COLO829 (cell line): ENCODE measurements at regions not wholly inside any gene's neighbourhood (a gene's known extent, or its start where the extent isn't known, plus 50 kb on each side); places are given as distances from the start of the nearest gene placed in this dataset.

ENCODE experiments used
- DNase-seq: peaks from one replicate; pipeline ENCODE4 v3.0.0; 2012; ENCODE audit warnings: low spot score

DNA sequence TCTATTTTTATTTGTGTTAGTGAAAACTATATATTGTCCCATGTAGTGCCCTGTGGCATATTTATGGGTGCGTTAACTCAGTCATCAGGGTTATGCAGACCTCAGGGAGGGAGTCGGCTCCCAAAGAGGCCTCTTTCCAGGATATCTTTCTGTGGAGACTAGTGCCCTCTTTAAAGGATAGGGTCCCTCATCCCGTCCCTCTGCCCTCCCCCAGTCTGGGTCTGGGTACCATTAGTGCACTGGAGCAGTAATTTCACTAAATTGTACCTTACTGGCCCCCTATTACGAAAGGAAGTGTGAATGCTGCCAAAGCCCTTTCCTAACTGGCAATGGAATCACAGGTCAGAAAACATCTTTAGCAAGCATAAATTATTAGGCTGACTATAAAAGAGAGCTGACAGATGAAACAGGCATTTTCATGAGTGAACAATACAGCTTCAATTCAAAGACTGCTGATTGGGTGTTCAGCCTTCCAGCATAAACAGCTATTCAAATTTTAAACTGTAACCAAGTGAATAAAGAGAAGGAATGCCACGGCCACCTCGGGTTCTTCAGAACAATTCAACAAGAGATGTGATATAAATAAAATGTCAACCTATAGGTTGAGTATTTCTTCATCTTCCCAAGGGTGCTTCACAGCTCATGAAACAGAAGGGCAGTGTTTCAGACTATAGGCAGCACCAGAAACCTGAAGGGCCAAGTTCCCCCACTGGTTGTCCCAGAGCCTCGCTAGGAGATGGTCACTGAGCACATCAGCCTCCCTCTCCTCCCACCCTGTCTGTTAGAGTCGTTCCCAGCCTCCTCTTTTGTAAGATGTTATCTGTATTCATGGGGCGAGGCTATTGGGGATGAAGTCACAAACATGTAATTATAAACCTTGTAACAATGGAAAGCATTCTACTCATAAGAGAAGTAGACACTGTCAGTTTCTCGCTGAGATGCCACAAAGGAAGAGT is 318.7 kb downstream of the TMEM161B start:
- peak; percentile 30 for DNase-seq

- no peak for DNase-seq
Measured at GRCh38 chr5:87948486-87948885, 320.2 kb downstream of the TMEM161B start.

GRCh38 chr5:87946271-87946670 is 322.4 kb downstream of the TMEM161B start:
- DNase-seq = no peak

DNA sequence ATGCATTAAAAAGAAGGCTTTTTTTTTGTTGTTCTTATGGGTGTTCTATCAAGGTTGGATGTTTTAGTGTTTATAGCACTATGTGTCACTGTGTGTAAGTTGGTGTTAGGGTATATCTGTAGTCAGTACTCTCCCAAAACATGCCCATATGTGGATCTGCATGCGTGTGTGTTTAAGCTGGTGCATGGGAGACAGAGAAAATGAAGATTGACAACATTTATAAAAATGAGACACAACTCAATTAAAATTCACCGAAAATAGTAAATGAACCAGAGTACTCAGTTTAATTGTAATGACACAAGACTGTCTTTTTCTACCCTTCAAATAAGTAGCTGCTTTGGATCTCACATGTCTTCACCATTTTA is 323.4 kb downstream of the TMEM161B start:
- no peak for DNase-seq

DNA sequence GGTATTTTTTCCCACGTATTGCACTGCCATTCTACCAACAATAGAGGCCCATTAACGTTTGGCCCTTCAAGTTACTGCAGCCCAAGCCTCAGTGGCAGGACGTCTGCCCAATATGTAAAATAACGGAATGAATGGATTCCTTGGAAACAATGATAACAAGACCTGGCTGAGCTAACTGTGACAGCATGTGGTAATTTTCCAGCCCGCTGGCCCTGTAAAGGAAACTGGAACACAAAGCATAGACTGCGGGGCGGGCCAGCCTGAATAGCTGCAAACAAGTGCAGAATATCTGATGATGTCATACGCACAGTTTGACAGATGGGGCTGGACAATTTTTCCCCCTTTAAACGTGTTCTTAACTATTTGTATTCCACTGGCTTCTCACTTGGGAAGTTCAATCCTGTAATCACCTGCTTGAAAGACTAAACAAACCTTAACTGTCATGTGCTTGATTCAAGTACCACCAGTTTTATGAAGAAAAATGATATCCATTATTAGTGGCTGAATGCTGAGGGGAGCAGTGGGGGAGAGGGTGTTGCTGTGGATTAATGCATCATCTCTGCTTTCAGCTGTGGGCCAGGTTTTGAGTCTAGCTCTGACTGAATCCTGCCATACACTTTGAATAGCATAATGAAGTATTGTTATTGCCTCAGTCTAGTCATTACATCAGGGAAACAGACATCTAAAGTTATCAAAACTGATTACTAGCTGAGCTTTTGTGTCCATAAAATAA is 323.9 kb downstream of the TMEM161B start:
- no peak for DNase-seq

DNA sequence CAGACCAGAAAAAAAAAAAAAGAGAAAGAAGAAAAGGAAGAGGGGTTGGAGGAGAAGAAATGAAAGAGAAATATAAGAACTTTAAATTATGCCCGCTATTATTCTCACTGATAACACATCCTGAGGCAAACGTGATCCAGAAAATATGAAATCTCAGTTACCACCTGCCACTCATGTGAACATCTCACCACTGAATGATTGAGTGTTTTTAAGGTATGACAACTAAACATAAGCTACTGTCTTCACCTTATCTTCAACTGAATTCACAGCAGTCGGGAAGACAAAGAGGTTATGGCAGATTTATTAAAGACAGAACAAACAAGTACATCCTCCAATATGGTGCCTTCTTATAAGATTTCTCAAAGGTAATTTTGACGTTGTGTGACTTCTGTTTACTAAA is 327.9 kb downstream of the TMEM161B start:
- no peak for DNase-seq

GRCh38 chr5:87936667-87937066 is 332.0 kb downstream of the TMEM161B start:
- no peak for DNase-seq

GRCh38 chr5:87924436-87924835 is 344.2 kb downstream of the TMEM161B start:
- no peak for DNase-seq

DNA sequence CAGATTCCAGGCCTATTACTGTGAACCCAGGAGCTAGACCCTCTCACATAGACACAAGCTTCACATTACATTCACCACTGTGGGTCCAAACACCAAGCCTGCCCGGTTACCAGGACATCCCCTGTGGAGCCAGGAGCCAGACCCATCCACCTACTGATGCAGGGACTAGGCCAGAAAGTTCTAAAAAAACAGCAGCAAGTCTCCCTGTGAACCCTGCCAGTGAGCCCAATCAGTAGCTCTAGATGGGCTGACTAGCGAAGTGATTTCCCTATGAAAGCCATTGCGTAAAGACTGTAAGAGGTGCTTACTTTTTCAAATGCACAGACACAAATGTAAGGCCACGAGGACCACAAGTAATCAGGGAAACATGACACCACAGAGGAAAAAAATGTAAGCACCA is 352.3 kb downstream of the TMEM161B start:
- DNase-seq = no peak

- DNase-seq = no peak
Measured at GRCh38 chr5:87912419-87912818, 356.2 kb downstream of the TMEM161B start.

GRCh38 chr5:87909382-87909781 is 359.3 kb downstream of the TMEM161B start:
- no peak for DNase-seq

DNA sequence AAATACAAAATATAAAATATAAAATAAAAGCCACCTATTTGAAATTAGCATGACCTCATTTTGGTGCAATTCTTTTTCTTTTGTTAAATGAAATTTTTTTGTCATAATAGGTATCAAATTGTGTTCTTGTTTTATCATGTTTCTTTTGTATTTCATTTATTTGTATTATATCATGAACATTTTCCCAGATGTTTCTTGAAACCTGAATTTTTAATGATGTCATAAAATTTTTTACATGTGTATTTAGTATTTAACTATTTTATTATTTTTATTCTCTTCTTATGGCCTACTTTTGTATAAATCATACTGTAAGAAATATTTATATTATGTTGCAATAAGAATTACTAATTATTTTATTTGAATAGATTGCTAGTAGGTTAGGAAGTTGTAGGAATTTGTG is 361.7 kb downstream of the TMEM161B start:
- no peak for DNase-seq

GRCh38 chr5:87900419-87900818 is 368.2 kb downstream of the TMEM161B start:
- DNase-seq = no peak

DNA sequence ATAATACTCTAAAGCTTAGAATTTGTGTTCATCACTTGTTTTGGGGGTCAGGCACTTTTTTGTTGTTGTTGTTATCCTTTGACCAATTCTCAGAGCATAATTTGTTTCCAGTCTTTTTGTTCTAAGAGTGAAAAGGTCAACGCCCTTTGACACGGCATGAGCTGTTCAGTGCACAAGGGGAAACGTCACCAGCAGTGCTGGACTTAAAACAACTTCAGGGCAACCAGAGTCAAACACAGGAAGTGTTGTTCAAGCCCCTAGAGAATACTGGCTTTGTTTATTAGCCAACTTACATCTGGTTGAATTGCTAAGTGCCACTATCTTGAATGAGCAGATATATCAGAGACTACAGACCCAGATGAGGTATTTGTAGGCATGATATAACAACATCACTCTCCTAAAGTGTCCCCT is 368.9 kb downstream of the TMEM161B start:
- peak; percentile 43 for DNase-seq

GRCh38 chr5:87899208-87899661 is 369.4 kb downstream of the TMEM161B start:
- peak; percentile 26 for DNase-seq

GRCh38 chr5:87898574-87898973 is 370.1 kb downstream of the TMEM161B start:
- DNase-seq = no peak

GRCh38 chr5:87888139-87888538 is 380.5 kb downstream of the TMEM161B start:
- no peak for DNase-seq

DNA sequence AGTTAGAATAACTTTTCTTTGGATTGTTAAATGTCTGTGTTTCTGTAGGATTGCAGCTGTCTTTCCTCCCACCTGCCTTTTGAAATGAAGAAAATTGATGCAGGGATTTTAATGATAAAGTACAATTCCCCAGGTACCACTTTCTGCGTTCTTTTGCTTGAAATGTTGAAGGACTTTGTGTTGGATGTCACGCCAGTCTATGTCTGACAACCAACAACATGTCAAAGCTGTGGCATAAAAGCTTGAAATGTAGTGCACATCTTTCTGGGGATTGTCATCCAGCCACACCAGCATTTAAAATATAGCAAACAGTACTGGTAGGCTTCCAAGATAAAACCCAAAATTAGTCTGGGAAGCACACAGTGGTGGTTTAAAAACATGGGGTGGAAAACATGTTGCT is 381.4 kb downstream of the TMEM161B start:
- DNase-seq = no peak

GRCh38 chr5:87886164-87886563 is 382.5 kb downstream of the TMEM161B start:
- DNase-seq = no peak

DNA sequence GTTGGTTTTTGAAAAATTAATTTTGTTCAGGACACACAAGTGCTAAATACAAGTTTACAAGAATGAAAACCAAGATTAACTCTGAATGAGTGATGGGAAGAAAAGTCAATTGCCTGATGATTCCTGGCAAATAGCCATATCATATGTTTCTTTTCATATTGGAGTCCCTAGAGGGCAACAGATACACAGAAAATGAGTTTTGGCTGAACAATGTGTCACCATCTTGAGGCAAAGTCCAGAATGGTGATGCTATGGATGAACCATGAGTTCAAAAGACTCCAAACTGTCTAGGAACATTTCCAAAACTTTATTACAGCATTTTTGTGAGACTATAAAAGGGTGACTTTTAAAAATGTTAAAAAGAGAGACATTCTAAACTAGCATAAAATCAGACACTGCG is 382.9 kb downstream of the TMEM161B start:
- DNase-seq = no peak

- DNase-seq = no peak
Measured at GRCh38 chr5:87877495-87877894, 391.1 kb downstream of the TMEM161B start.

DNA sequence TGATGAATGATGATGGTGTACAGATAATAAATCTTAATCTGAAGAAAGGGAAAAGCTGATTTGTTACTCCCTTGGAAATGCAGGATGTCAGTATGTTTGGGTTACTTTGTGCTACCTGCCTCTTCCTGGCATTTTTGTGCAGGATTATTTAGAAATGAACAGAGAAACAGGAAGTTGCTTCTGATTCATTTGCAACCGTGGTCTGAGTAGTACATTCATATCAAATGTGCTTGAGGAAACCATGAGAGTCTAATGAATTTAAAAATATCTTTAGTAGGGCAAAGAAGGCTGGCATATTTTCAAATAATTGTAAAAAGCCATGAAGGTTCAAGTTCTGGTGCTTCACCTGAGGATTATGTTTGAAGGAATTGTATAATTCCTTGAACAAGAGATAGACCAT is 391.6 kb downstream of the TMEM161B start:
- DNase-seq = no peak

- no peak for DNase-seq
Measured at GRCh38 chr5:87876616-87877015, 392.0 kb downstream of the TMEM161B start.
